BJ (cell line): ENCODE measurements at regions not wholly inside any gene's neighbourhood (a gene's known extent, or its start where the extent isn't known, plus 50 kb on each side); places are given as distances from the start of the nearest gene placed in this dataset.

Source experiments
- CTCF ChIA-PET: fragments of 350-600 bp; formaldehyde crosslinking; extraction: SDS; loops from one replicate; lab custom pipeline; 2021; ENCODE audit warnings: antibody characterized with exemption, inconsistent platforms; lab: Yijun Ruan, JAX
- POLR2A ChIA-PET: fragments of 300-600 bp; sonication (Branson Sonifier 250); formaldehyde crosslinking; extraction: SDS; loops from one replicate; lab custom pipeline; 2021; ENCODE audit warnings: antibody characterized with exemption; lab: Charles Lee
- DNase-seq: peaks from one replicate; pipeline ENCODE4 v3.0.0-alpha.2; 2011; ENCODE audit warnings: low read depth
- H3K27me3 ChIP-seq: 2 replicates; pipeline ENCODE4 v1.6.0; 2011; ENCODE audit warnings: low read length; ENCODE audit not compliant: control insufficient read depth, insufficient read depth
- H3K36me3 ChIP-seq: 2 replicates; pipeline ENCODE4 v1.5.1; 2011; ENCODE audit warnings: low read length; ENCODE audit not compliant: control insufficient read depth, insufficient read depth
- H3K4me3 ChIP-seq: 2 replicates; pipeline ENCODE4 v1.5.1; 2011; ENCODE audit warnings: low read depth, mild to moderate bottlenecking, control low read depth, low read length
- TF ChIP-seq, protein P1 (sequence below): IDR thresholded peaks from 2 replicates; pipeline ENCODE4 v1.5.1; 2011; ENCODE audit warnings: low read depth, mild to moderate bottlenecking, control low read depth, inconsistent platforms, low read length, moderate library complexity; ENCODE audit not compliant: insufficient read depth

DNA sequence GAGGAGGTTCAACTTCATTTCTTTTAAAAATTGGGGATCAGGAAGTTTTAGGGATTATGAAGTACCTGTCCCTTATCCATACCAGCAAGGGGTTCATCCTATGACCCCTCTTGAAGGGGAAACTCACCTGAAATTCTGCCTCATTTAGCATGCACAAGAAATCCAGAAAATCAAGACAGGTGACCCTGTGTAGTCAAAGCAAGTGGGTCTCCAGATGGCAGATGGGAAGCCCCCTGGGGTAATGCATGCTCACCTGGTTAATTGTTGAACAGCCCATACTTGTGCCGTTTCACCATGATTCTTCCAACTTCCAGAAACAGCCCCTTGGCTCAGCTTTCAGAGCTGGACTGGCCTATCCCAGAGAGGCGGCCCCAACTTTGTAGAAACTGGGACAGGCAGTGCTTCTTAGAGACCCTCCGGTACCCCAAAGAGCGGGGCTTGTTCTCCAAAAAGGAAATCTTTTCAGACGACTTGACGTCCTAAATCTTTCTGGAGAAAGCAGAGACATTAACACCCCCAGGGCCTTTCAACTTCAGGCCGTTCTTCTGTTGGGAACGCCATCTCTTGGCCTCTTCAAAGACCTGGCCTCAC, 66.3 kb upstream of the ESRRB start:
- ChIA-PET CTCF (interaction anchor here (1.1 kb wide), 1 partner anchor 42 kb away, joined by 3 read pairs; no protein-coding TSS in a partner anchor), POLR2A (no interaction called here)
- Histone ChIP-seq H3K4me3 (no peak overlapping the region), H3K27me3 (peaks cover 5% of the 10 kb centered on the region), H3K36me3 (no peaks in the 10 kb centered on the region)
- DNase-seq = no peak
- TF ChIP-seq, protein P1, sequence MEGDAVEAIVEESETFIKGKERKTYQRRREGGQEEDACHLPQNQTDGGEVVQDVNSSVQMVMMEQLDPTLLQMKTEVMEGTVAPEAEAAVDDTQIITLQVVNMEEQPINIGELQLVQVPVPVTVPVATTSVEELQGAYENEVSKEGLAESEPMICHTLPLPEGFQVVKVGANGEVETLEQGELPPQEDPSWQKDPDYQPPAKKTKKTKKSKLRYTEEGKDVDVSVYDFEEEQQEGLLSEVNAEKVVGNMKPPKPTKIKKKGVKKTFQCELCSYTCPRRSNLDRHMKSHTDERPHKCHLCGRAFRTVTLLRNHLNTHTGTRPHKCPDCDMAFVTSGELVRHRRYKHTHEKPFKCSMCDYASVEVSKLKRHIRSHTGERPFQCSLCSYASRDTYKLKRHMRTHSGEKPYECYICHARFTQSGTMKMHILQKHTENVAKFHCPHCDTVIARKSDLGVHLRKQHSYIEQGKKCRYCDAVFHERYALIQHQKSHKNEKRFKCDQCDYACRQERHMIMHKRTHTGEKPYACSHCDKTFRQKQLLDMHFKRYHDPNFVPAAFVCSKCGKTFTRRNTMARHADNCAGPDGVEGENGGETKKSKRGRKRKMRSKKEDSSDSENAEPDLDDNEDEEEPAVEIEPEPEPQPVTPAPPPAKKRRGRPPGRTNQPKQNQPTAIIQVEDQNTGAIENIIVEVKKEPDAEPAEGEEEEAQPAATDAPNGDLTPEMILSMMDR = no peak

DNA sequence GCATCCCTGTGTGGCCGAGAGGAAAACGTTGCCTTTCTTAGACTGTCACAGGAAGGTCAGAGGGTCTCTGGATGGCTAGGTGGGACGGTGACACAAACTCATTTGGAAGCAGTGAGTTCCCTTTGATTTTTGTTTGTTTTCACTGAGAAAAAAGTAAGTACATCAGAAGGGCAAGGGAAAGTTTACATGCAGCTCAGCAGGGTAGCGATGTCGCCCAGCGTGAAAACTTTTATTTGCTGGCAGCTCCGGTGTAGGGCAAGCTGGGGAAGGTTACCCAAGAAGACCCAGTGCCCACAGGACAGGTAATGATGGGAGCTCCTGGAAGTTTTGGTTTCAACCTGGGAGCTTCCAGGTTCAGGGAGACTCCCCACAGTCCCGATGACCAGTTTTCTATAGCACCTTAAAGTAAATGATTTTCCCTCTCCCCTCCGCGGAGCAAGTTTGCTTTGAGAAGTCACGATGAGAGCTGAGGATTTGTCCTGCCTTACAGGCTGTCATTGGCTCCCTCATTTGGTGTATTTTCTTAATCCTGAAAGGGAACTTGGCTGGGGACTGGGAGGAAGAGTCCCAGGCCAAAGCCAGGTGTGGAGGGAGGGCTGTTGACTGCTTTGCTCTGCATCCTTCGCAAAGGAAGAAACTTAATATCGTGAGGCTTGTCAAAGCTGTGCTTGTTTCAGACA, 64.7 kb upstream of the ESRRB start:
- DNase-seq = no peak
- POLR2A ChIA-PET = no interaction called here
- CTCF ChIA-PET = interaction anchor here (0.6 kb wide), 1 partner anchor 42 kb away, joined by 3 read pairs; no protein-coding TSS in a partner anchor
- H3K27me3 ChIP-seq = peaks cover 6% of the 10 kb centered on the region
- H3K4me3 ChIP-seq = no peak overlapping the region
- TF ChIP-seq, protein P1 = no peak
- H3K36me3 ChIP-seq = no peaks in the 10 kb centered on the region

DNA sequence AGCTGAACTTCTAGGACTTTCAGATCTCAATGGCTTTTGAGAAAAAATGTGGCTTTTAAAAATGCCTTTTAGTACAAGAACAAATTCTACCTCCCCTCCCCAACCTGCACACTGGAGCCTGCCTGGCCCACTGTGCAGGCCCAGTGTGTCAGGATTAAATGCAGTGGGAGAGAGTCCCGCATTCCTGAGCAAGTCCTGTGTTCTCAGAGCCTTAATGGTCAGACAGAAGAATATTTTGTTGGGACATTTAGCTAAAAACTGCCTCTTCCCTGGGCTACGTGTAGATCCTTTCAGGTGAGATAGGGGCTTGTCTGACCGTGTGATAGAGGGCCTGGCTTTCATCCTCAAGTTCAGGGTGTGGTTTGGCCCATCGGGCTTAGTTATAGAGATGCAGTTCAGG, 63.1 kb upstream of the ESRRB start:
- H3K4me3 ChIP-seq = no peak overlapping the region

DNA sequence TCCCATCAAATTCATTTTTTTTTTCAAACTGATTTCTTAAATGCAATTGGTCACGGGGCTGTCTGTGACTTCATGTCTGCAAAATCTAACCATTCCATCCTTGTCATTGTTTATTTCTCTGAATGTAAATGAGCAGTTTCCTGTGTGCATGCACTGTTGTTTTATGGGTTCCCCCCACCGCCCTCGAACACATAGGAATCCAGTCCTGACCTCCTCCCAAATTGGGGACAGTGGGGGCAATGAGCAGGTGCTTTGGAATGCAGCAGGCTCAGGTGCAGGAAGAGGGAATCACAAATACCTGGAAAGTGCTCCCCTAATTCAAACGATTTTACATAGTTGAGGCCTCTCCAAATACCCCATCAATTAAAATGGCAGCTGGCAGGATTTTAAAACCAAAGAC, 62.6 kb upstream of the ESRRB start:
- no peak for DNase-seq
- ChIA-PET CTCF (interaction anchor here (1.7 kb wide), 1 partner anchor 40 kb away, joined by 5 read pairs; no protein-coding TSS in a partner anchor), POLR2A (no interaction called here)
- Histone ChIP-seq H3K27me3 (peaks cover 6% of the 10 kb centered on the region), H3K4me3 (no peak overlapping the region), H3K36me3 (no peaks in the 10 kb centered on the region)
- TF ChIP-seq, protein P1 = no peak

More for the DNA sequence above, 63.1 kb upstream of the ESRRB start:
- Histone ChIP-seq H3K27me3 (peaks cover 6% of the 10 kb centered on the region), H3K36me3 (no peaks in the 10 kb centered on the region)
- ChIA-PET CTCF (interaction anchor here (1.7 kb wide), 1 partner anchor 40 kb away, joined by 5 read pairs; no protein-coding TSS in a partner anchor), POLR2A (no interaction called here)
- no peak for DNase-seq
- TF ChIP-seq, protein P1 = no peak

DNA sequence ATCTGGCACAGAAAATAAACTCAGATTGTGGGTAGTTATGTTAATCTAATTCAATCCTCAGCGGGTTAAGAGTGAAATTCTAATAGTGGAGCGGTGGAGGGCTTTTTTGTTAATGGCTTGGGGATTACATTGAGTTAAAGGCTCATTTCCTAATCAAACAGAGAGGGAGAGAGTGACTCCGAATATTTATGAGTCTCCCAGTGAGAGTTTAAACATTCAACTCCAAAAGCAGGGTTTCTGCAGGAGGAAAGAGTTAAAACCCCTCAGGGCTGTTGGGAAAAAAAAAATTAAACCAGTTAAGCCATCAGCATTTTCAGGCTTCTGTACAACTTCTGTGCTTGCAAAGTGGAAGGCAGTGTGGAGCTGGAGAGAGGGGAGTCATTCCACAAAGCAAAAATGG, 62.1 kb upstream of the ESRRB start:
- POLR2A ChIA-PET = no interaction called here
- Histone ChIP-seq H3K36me3 (no peaks in the 10 kb centered on the region), H3K27me3 (peaks cover 6% of the 10 kb centered on the region; the same call in 1 of the 2 replicates), H3K4me3 (no peak overlapping the region)
- no peak for DNase-seq
- CTCF ChIA-PET = interaction anchor here (1.7 kb wide), 1 partner anchor 39 kb away, joined by 5 read pairs; no protein-coding TSS in a partner anchor
- TF ChIP-seq, protein P1 = no peak
